Activated T-cell treated with anti-CD3 and anti-CD28 coated beads, Interleukin-2, amount 50 U/mL, for 1 hour (primary cell): ENCODE measurements at regions not wholly inside any gene's neighbourhood (a gene's known extent, or its start where the extent isn't known, plus 50 kb on each side); places are given as distances from the start of the nearest gene placed in this dataset.
"Not testable (repeated sequence)": the region's sequence is repeated elsewhere in the genome, so short reads cannot be mapped to it uniquely, and the experiment has no call there.

Experiments used
- DNase-seq: peaks from one replicate; pipeline ENCODE4 v3.0.0-alpha.2; 2020

GRCh38 chr6:4725136-4725760 lies 51.0 kb upstream of the CDYL start:
- not testable (repeated sequence) for DNase-seq

GRCh38 chr6:4724727-4725126 lies 51.5 kb upstream of the CDYL start:
- DNase-seq, result not testable (repeated sequence)

GRCh38 chr6:4723383-4723782 lies 52.8 kb upstream of the CDYL start:
- DNase-seq, result no peak

GRCh38 chr6:4721368-4721767 lies 54.8 kb upstream of the CDYL start:
- DNase-seq, result not testable (repeated sequence)

GRCh38 chr6:4719491-4719890 lies 56.7 kb upstream of the CDYL start:
- DNase-seq, result no peak

- DNase-seq, result no peak
Measured at GRCh38 chr6:4717856-4718255, 58.3 kb upstream of the CDYL start.

- no peak for DNase-seq
Measured at GRCh38 chr6:4717124-4717523, 59.1 kb upstream of the CDYL start.

- DNase-seq, result no peak
Measured at GRCh38 chr6:4714961-4715501, 61.2 kb upstream of the CDYL start.

GRCh38 chr6:4712291-4712690 lies 63.9 kb upstream of the CDYL start:
- DNase-seq, result no peak

- no peak for DNase-seq
Measured at GRCh38 chr6:4707011-4707410, 69.2 kb upstream of the CDYL start.

GRCh38 chr6:4705809-4706208 lies 70.4 kb upstream of the CDYL start:
- no peak for DNase-seq

- no peak for DNase-seq
Measured at GRCh38 chr6:4703382-4703781, 72.8 kb upstream of the CDYL start.

GRCh38 chr6:4698901-4699659 lies 77.1 kb upstream of the CDYL start:
- no peak for DNase-seq

GRCh38 chr6:4693173-4693970 lies 82.8 kb upstream of the CDYL start:
- no peak for DNase-seq

GRCh38 chr6:4692664-4693063 lies 83.5 kb upstream of the CDYL start:
- DNase-seq, result no peak

- DNase-seq, result no peak
Measured at GRCh38 chr6:4687989-4688947, 87.9 kb upstream of the CDYL start.

GRCh38 chr6:4687656-4687988 lies 88.6 kb upstream of the CDYL start:
- DNase-seq, result no peak

- DNase-seq, result no peak
Measured at GRCh38 chr6:4682431-4683097, 93.6 kb upstream of the CDYL start.

- no peak for DNase-seq
Measured at GRCh38 chr6:4678506-4679300, 97.5 kb upstream of the CDYL start.

- DNase-seq, result no peak
Measured at GRCh38 chr6:4677751-4678065, 98.5 kb upstream of the CDYL start.
